ENCODE measurements at regions not wholly inside any gene's neighbourhood (a gene's known extent, or its start where the extent isn't known, plus 50 kb on each side); places are given as distances from the start of the nearest gene placed in this dataset.
A peak's percentile ranks its signal among the peaks of the same experiment; 100 is the strongest.

- H3K9ac ChIP-seq (replicated peaks; ENCODE audit: extremely low read depth, insufficient read depth, low read length) = peak overlapping the region; percentile 83
- H3K79me2 ChIP-seq (ENCODE audit: control insufficient read depth, insufficient read depth, low read length) = peaks cover 63% of the 10 kb centered on the region
- peak; percentile 73 for FAIRE-seq
- ChIA-PET CTCF (interaction anchor here (0.9 to 1.2 kb wide), 9 partner anchors 10 to 93 kb away, joined by 3 to 6 read pairs (median 3); no protein-coding TSS in a partner anchor), POLR2A (interaction anchor here (0.7 to 1.2 kb wide), 2 partner anchors 9 to 49 kb away, joined by 3 to 5 read pairs; no protein-coding TSS in a partner anchor)
- dilution Hi-C loops (cut with MboI; ENCODE audit: extremely low pct_ligation_motif_present, low sequenced_read_pairs) (no loop called here), intact Hi-C loops (cut with micrococcal nuclease) (loop anchor here (1.0 kb wide), 2 partner anchors 12 to 23 kb away; no protein-coding TSS in a partner anchor)
- H3K27ac ChIP-seq (ENCODE audit: insufficient read depth, low read depth, low read length) = peak overlapping the region; percentile 86
- no peaks in the 10 kb centered on the region for H3K9me3 ChIP-seq (replicated peaks; ENCODE audit: control insufficient read depth, insufficient read depth, low read length)
- peak; percentile 68 for DNase-seq (ENCODE audit: low read depth, low spot score)
- peak overlapping the region; percentile 77 for H2AFZ ChIP-seq (ENCODE audit: low read depth, low read length)
- H3K4me2 ChIP-seq (ENCODE audit: insufficient read depth, low read length) = peak overlapping the region; percentile 94
- no peak for TF ChIP-seq JUN (IDR thresholded peaks at IDR 0.05; ENCODE audit: borderline replicate concordance, insufficient read depth, insufficient read length, low read depth)
- TF ChIP-seq POLR2AphosphoS5 (IDR thresholded peaks at IDR 0.05; ENCODE audit: insufficient read depth, low read depth, low read length) = peak; percentile 21
- peak; percentile 26 for TF ChIP-seq MAX (IDR thresholded peaks at IDR 0.05; ENCODE audit: insufficient read depth, insufficient read length)
- no peaks in the 10 kb centered on the region for H3K9me1 ChIP-seq (replicated peaks; ENCODE audit: control insufficient read depth, extremely low read depth, insufficient read depth, low read length)
- peaks cover 9 to 11% of the 10 kb centered on the region in 2 experiments for H3K36me3 ChIP-seq (ENCODE audit: control insufficient read depth in 2 of 2, extremely low read depth in 1 of 2, insufficient read depth in 2 of 2, low read length in 2 of 2)
- H3K4me1 ChIP-seq (ENCODE audit: control insufficient read depth, extremely low read depth, insufficient read depth, low read length) = peaks cover 25% of the 10 kb centered on the region
- no peaks in the 10 kb centered on the region for H4K20me1 ChIP-seq (replicated peaks; ENCODE audit: control insufficient read depth, extremely low read depth, insufficient read depth, low read length)
- peak overlapping the region; percentile 2 to 81 (median 41) for H3K4me3 ChIP-seq (replicated peaks in 1 of 3; ENCODE audit: insufficient read depth in 1 of 3, low read depth in 1 of 3, low read length in 3 of 3)
- BruUV-seq (replicated peaks) = TSS peak; percentile 77
- no peaks in the 10 kb centered on the region for H3K27me3 ChIP-seq (ENCODE audit: control insufficient read depth in 2 of 2, insufficient read depth in 2 of 2, low read length in 2 of 2)
Observed at GRCh38 chr9:706606-707459, 134.7 kb upstream of the DMRT1 start.

GRCh38 chr9:708182-708550 lies 133.3 kb upstream of the DMRT1 start:
- Histone ChIP-seq H3K4me2 (ENCODE audit: insufficient read depth, low read length) (peak overlapping the region; percentile 97), H3K27ac (ENCODE audit: insufficient read depth, low read depth, low read length) (peak overlapping the region; percentile 57), H3K36me3 (ENCODE audit: control insufficient read depth in 2 of 2, extremely low read depth in 1 of 2, insufficient read depth in 2 of 2, low read length in 2 of 2) (peaks cover 11 to 24% of the 10 kb centered on the region in 2 experiments), H4K20me1 (replicated peaks; ENCODE audit: control insufficient read depth, extremely low read depth, insufficient read depth, low read length) (no peaks in the 10 kb centered on the region), H3K9me1 (replicated peaks; ENCODE audit: control insufficient read depth, extremely low read depth, insufficient read depth, low read length) (no peaks in the 10 kb centered on the region), H3K27me3 (ENCODE audit: control insufficient read depth in 2 of 2, insufficient read depth in 2 of 2, low read length in 2 of 2) (no peaks in the 10 kb centered on the region), H3K9me3 (replicated peaks; ENCODE audit: control insufficient read depth, insufficient read depth, low read length) (no peaks in the 10 kb centered on the region), H3K79me2 (ENCODE audit: control insufficient read depth, insufficient read depth, low read length) (peaks cover 67% of the 10 kb centered on the region), H3K9ac (replicated peaks; ENCODE audit: extremely low read depth, insufficient read depth, low read length) (peak overlapping the region; percentile 35), H2AFZ (ENCODE audit: low read depth, low read length) (peak overlapping the region; percentile 35), H3K4me1 (ENCODE audit: control insufficient read depth, extremely low read depth, insufficient read depth, low read length) (peaks cover 25% of the 10 kb centered on the region), H3K4me3 (replicated peaks in 1 of 3; ENCODE audit: insufficient read depth in 1 of 3, low read depth in 1 of 3, low read length in 3 of 3) (peak overlapping the region; percentile 35 to 61 (median 48))
- no peak for TF ChIP-seq MYC (IDR thresholded peaks at IDR 0.05; ENCODE audit: low read depth, low read length)
- no peak for TF ChIP-seq CTCF (IDR thresholded peaks at IDR 0.05; ENCODE audit: extremely low read depth in 1 of 2, insufficient read depth in 1 of 2, low read depth in 1 of 2, low read length in 2 of 2)
- TF ChIP-seq MAX (IDR thresholded peaks at IDR 0.05; ENCODE audit: insufficient read depth, insufficient read length) = no peak
- no peak for TF ChIP-seq JUN (IDR thresholded peaks at IDR 0.05; ENCODE audit: borderline replicate concordance, insufficient read depth, insufficient read length, low read depth)
- no peak for TF ChIP-seq POLR2A (IDR thresholded peaks at IDR 0.05; ENCODE audit: low read depth, low read length)
- TF ChIP-seq GATA2 (IDR thresholded peaks at IDR 0.05; ENCODE audit: insufficient read depth, insufficient read length, low read depth, low read length) = no peak
- TF ChIP-seq FOS (IDR thresholded peaks at IDR 0.05; ENCODE audit: borderline replicate concordance, insufficient read depth, low read length) = no peak
- TF ChIP-seq POLR2AphosphoS5 (IDR thresholded peaks at IDR 0.05; ENCODE audit: insufficient read depth, low read depth, low read length) = no peak
- no peak for TF ChIP-seq EZH2 (IDR thresholded peaks at IDR 0.05; ENCODE audit: borderline replicate concordance, low read depth, low read length, severe bottlenecking)
- DNase-seq (ENCODE audit: low read depth, low spot score) (no peak), FAIRE-seq (no peak)
- dilution Hi-C loops (cut with MboI; ENCODE audit: extremely low pct_ligation_motif_present, low sequenced_read_pairs) = no loop called here
- no TSS peak for BruUV-seq (replicated peaks)
- CTCF ChIA-PET = interaction anchor here (0.7 to 1.0 kb wide), 3 partner anchors 10 to 47 kb away, joined by 3 to 5 read pairs (median 3); no protein-coding TSS in a partner anchor
- POLR2A ChIA-PET = interaction anchor here (1.4 kb wide), 1 partner anchor 14 kb away, joined by 6 read pairs; no protein-coding TSS in a partner anchor
- intact Hi-C loops (cut with micrococcal nuclease) = loop anchor here (1.0 kb wide), 1 partner anchor 94 kb away; no protein-coding TSS in a partner anchor

All from endothelial cell of umbilical vein (primary cell).